GM12878 (cell line): ENCODE measurements at regions not wholly inside any gene's neighbourhood (a gene's known extent, or its start where the extent isn't known, plus 50 kb on each side); places are given as distances from the start of the nearest gene placed in this dataset.

ENCODE experiments used
- ATAC-seq: fragments of 200-7000 bp; cut with Tn5 transposase; 3 replicates; pipeline ENCODE4 v1.9.1; 2020; ENCODE audit warnings: mild to moderate bottlenecking, moderate library complexity
- BruUV-seq: library from RNA; stranded (reverse); fragments of 400-500 nt; replicated peaks from 2 replicates; lab custom pipeline; 2021; lab: Mats Ljungman, UMichigan
- CTCF ChIA-PET: fragments of 300-600 bp; sonication (Branson Sonifier 250); formaldehyde crosslinking; extraction: SDS; loops from one replicate; lab custom pipeline; 2021; ENCODE audit warnings: inconsistent platforms; lab: Yijun Ruan, JAX
- POLR2A ChIA-PET: fragments of 350-600 bp; formaldehyde crosslinking; extraction: SDS; loops from one replicate; lab custom pipeline; 2021; ENCODE audit warnings: inconsistent platforms; lab: Charles Lee
- RAD21 ChIA-PET: fragments of 300-600 bp; sonication (Branson Sonifier 250); formaldehyde crosslinking; loops from one replicate; lab custom pipeline; 2023; ENCODE audit warnings: antibody characterized with exemption; ENCODE audit not compliant: unreplicated experiment; lab: Charles Lee
- SMC1A ChIA-PET: fragments of 300-600 bp; sonication (Branson Sonifier 250); formaldehyde crosslinking; loops from one replicate; lab custom pipeline; 2023; ENCODE audit not compliant: unreplicated experiment, uncharacterized antibody; lab: Charles Lee
- DNase-seq: peaks from one replicate; pipeline ENCODE4 v3.0.0-alpha.2; 2011; ENCODE audit warnings: low read depth, low spot score
- FAIRE-seq: peaks from 3 replicates; lab custom pipeline; 2011; peaks lifted over from hg19 to GRCh38; lab: Jason Lieb, UNC
- H2AFZ ChIP-seq: 2 replicates; pipeline ENCODE4 v1.6.0; 2011; ENCODE audit warnings: low read depth, low read length, control low read depth; ENCODE audit not compliant: control insufficient read depth
- H3K27ac ChIP-seq: 2 replicates; pipeline ENCODE4 v1.5.1; 2011; ENCODE audit warnings: control low read depth; ENCODE audit not compliant: control insufficient read depth, insufficient read depth
- H3K27me3 ChIP-seq, 2 experiments: replicated peaks in 1 of 2; 2 replicates each; pipeline versions ENCODE4 v1.6.0 to v1.6.1; 2011; ENCODE audit warnings: low read length in 1 of 2; ENCODE audit not compliant: control insufficient read depth in 2 of 2, insufficient read depth in 2 of 2
- H3K36me3 ChIP-seq, 2 experiments: 2 replicates each; pipeline ENCODE4 v1.5.1; 2011; ENCODE audit warnings: low read length in 1 of 2; ENCODE audit not compliant: control insufficient read depth in 2 of 2, insufficient read depth in 2 of 2
- H3K4me1 ChIP-seq: 2 replicates; pipeline ENCODE4 v1.6.1; 2011; ENCODE audit warnings: mild to moderate bottlenecking, low read length, moderate library complexity, mixed read lengths; ENCODE audit not compliant: control insufficient read depth, insufficient read depth
- H3K4me2 ChIP-seq: 2 replicates; pipeline ENCODE4 v1.6.0; 2011; ENCODE audit warnings: control low read depth; ENCODE audit not compliant: control insufficient read depth, insufficient read depth
- H3K4me3 ChIP-seq: fragments of 200-600 bp; sonication (generic); 2 replicates; pipeline ENCODE4 v1.5.1; 2016
- H3K79me2 ChIP-seq: 2 replicates; pipeline ENCODE4 v1.6.0; 2011; ENCODE audit warnings: low read length; ENCODE audit not compliant: control insufficient read depth, insufficient read depth
- H3K9ac ChIP-seq: 2 replicates; pipeline ENCODE4 v1.8.0; 2011; ENCODE audit warnings: low read length, control low read depth, mixed read lengths; ENCODE audit not compliant: control insufficient read depth, insufficient read depth
- H3K9me3 ChIP-seq: replicated peaks from 3 replicates; pipeline ENCODE4 v1.5.1; 2011; ENCODE audit warnings: mild to moderate bottlenecking, low read length; ENCODE audit not compliant: control insufficient read depth, insufficient read depth
- H4K20me1 ChIP-seq: 2 replicates; pipeline ENCODE4 v1.6.0; 2011; ENCODE audit not compliant: control insufficient read depth, insufficient read depth
- BHLHE40 ChIP-seq, 2 experiments: fragments of 450-650 bp in 1 of 2; IDR thresholded peaks; 2 replicates each; pipeline ENCODE4 v1.6.1; 2011 to 2017; ENCODE audit warnings: low read depth in 2 of 2, borderline replicate concordance in 1 of 2, improper control_type of control experiment in 1 of 2, low read length in 1 of 2, mild to moderate bottlenecking in 1 of 2
- EP300 ChIP-seq, 2 experiments: fragments of 150-350 bp in 1 of 2; IDR thresholded peaks; 2 replicates each; pipeline ENCODE4 v1.6.1; 2011 to 2012; ENCODE audit warnings: low read depth in 2 of 2, low read length in 2 of 2, borderline replicate concordance in 1 of 2, improper control_type of control experiment in 1 of 2, inconsistent platforms in 1 of 2; ENCODE audit not compliant: control insufficient read depth in 1 of 2
- JUNB ChIP-seq: IDR thresholded peaks from 2 replicates; pipeline ENCODE4 v1.6.1; 2016; ENCODE audit warnings: antibody characterized with exemption, mild to moderate bottlenecking
- MLLT1 ChIP-seq: fragments of 450-650 bp; IDR thresholded peaks from 2 replicates; pipeline ENCODE4 v1.6.1; 2016; ENCODE audit warnings: mild to moderate bottlenecking
- NFIC ChIP-seq: IDR thresholded peaks from 2 replicates; pipeline ENCODE4 v1.6.1; 2012; ENCODE audit warnings: low read depth, mild to moderate bottlenecking, inconsistent platforms, low read length, moderate library complexity
- NFYA ChIP-seq: IDR thresholded peaks from 2 replicates; pipeline ENCODE4 v1.6.1; 2011; ENCODE audit warnings: low read depth, mild to moderate bottlenecking, low read length, improper control_type of control experiment, borderline replicate concordance
- RFX5 ChIP-seq: IDR thresholded peaks from 2 replicates; pipeline ENCODE4 v1.6.1; 2011; ENCODE audit warnings: low read depth, low read length, improper control_type of control experiment
- SMAD5 ChIP-seq: IDR thresholded peaks from 2 replicates; pipeline ENCODE4 v1.6.1; 2016; ENCODE audit warnings: antibody characterized with exemption, low read depth
- SMARCA5 ChIP-seq: fragments of 450-650 bp; IDR thresholded peaks from 2 replicates; pipeline ENCODE4 v1.6.1; 2017; ENCODE audit warnings: mild to moderate bottlenecking
- TCF12 ChIP-seq: IDR thresholded peaks from 2 replicates; pipeline ENCODE4 v1.6.1; 2011; ENCODE audit warnings: low read depth, mild to moderate bottlenecking, low read length
- WRNIP1 ChIP-seq: IDR thresholded peaks from 2 replicates; pipeline ENCODE4 v1.6.1; 2011; ENCODE audit warnings: low read depth, low read length, improper control_type of control experiment, borderline replicate concordance
- ZNF384 ChIP-seq: IDR thresholded peaks from 2 replicates; pipeline ENCODE4 v1.6.1; 2012; ENCODE audit warnings: low read depth, mild to moderate bottlenecking, low read length, improper control_type of control experiment, borderline replicate concordance
- ZNF622 ChIP-seq: fragments of 450-650 bp; IDR thresholded peaks from 2 replicates; pipeline ENCODE4 v1.6.1; 2017; ENCODE audit warnings: mild to moderate bottlenecking, inconsistent platforms
- whole genome bisulfite sequencing: methylation state at CpG from one replicate; pipeline ENCODE4 v1.1.6; 2016; ENCODE audit warnings: low lambda C conversion rate; ENCODE audit not compliant: insufficient replicate concordance, insufficient coverage; ENCODE audit errors: missing lambda C conversion rate; 5-methylcytosine and 5-hydroxymethylcytosine counted together
- in situ Hi-C: fragments of 300-500 bp; cut with MboI; formaldehyde crosslinking; loops from 9 replicates; pipeline ENCODE4 v1.14.3; 2018; ENCODE audit warnings: mixed read lengths
- intact Hi-C: fragments of 100-400 bp; cut with micrococcal nuclease; formaldehyde crosslinking; loops from one replicate; pipeline ENCODE4 v1.14.2; 2022; ENCODE audit not compliant: unreplicated experiment
- TF ChIP-seq, protein P1 (sequence below): fragments of 450-650 bp; IDR thresholded peaks from 2 replicates; pipeline ENCODE4 v1.6.1; 2018; ENCODE audit warnings: borderline replicate concordance, mild to moderate bottlenecking; ENCODE audit not compliant: partially characterized antibody

- 10% methylated on average over 4 of the region's 4 CpGs for WGBS
- no TSS peak for BruUV-seq
- TF ChIP-seq NFIC (no peak), MLLT1 (no peak), WRNIP1 (no peak), SMAD5 (no peak), JUNB (no peak), BHLHE40 (IDR thresholded peaks at IDR 0.05; ENCODE audit: borderline replicate concordance in 1 of 2, low read depth in 2 of 2, low read length in 1 of 2) (no peak), TCF12 (no peak), ZNF384 (no peak), ZNF622 (no peak), EP300 (IDR thresholded peaks at IDR 0.05; ENCODE audit: borderline replicate concordance in 1 of 2, control insufficient read depth in 1 of 2, low read depth in 2 of 2, low read length in 2 of 2) (no peak), NFYA (no peak), RFX5 (no peak), SMARCA5 (no peak)
- TF ChIP-seq, protein P1, sequence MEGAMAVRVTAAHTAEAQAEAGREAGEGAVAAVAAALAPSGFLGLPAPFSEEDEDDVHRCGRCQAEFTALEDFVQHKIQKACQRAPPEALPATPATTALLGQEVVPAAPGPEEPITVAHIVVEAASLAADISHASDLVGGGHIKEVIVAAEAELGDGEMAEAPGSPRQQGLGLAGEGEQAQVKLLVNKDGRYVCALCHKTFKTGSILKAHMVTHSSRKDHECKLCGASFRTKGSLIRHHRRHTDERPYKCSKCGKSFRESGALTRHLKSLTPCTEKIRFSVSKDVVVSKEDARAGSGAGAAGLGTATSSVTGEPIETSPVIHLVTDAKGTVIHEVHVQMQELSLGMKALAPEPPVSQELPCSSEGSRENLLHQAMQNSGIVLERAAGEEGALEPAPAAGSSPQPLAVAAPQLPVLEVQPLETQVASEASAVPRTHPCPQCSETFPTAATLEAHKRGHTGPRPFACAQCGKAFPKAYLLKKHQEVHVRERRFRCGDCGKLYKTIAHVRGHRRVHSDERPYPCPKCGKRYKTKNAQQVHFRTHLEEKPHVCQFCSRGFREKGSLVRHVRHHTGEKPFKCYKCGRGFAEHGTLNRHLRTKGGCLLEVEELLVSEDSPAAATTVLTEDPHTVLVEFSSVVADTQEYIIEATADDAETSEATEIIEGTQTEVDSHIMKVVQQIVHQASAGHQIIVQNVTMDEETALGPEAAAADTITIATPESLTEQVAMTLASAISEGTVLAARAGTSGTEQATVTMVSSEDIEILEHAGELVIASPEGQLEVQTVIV = no peak
- in situ Hi-C loops = no loop called here
- ATAC-seq (no peak), DNase-seq (no peak), FAIRE-seq (no peak)
- Histone ChIP-seq H3K9me3 (no peaks in the 10 kb centered on the region), H3K36me3 (no peaks in the 10 kb centered on the region), H3K9ac (no peak overlapping the region), H3K4me1 (no peaks in the 10 kb centered on the region), H3K4me2 (no peak overlapping the region), H3K4me3 (no peak overlapping the region), H4K20me1 (no peaks in the 10 kb centered on the region), H3K27me3 (no peaks in the 10 kb centered on the region), H2AFZ (no peak overlapping the region), H3K79me2 (no peaks in the 10 kb centered on the region), H3K27ac (no peak overlapping the region)
- POLR2A ChIA-PET = no interaction called here
- SMC1A ChIA-PET = interaction anchor here (0.5 kb wide), 1 partner anchor 353 kb away, joined by 3 read pairs; no protein-coding TSS in a partner anchor
- RAD21 ChIA-PET = no interaction called here
- intact Hi-C loops = no loop called here
- CTCF ChIA-PET = interaction anchor here (0.6 kb wide), 1 partner anchor 108 kb away, joined by 3 read pairs; no protein-coding TSS in a partner anchor
These were observed 188.1 kb upstream of the STEAP1 start for GRCh38 chr7:89966067-89966664.
